ENCODE measurements at regions not wholly inside any gene's neighbourhood (a gene's known extent, or its start where the extent isn't known, plus 50 kb on each side); places are given as distances from the start of the nearest gene placed in this dataset.

- FAIRE-seq, result no peak
- POLR2A ChIA-PET, result no interaction called here
- H3K4me1 ChIP-seq (replicated peaks in 1 of 2; ENCODE audit: control insufficient read depth in 2 of 2, insufficient read depth in 2 of 2, low read length in 2 of 2), result no peaks in the 10 kb centered on the region
- H4K20me1 ChIP-seq (replicated peaks; ENCODE audit: control insufficient read depth, insufficient read depth, low read length), result no peaks in the 10 kb centered on the region
- H3K36me3 ChIP-seq (ENCODE audit: control insufficient read depth, insufficient read depth, low read length), result no peaks in the 10 kb centered on the region
- no peak for DNase-seq (ENCODE audit: extremely low read depth in 1 of 4, low spot score in 3 of 4)
- in situ Hi-C loops (cut with MboI), result no loop called here
- no peak for ATAC-seq
- BruUV-seq (replicated peaks), result no TSS peak
- no peak overlapping the region for H3K9ac ChIP-seq (ENCODE audit: insufficient read depth in 1 of 2, low read depth in 2 of 2, low read length in 2 of 2)
- H2AFZ ChIP-seq (ENCODE audit: low read depth, low read length), result no peak overlapping the region
- no peaks in the 10 kb centered on the region for H3K9me3 ChIP-seq (replicated peaks; ENCODE audit: control insufficient read depth, insufficient read depth, low read depth, low read length)
- H3K4me2 ChIP-seq (ENCODE audit: insufficient read depth, low read length), result no peak overlapping the region
- CTCF ChIA-PET (ENCODE audit: low intra/inter-chr PET ratio), result no interaction called here
- intact Hi-C loops (cut with micrococcal nuclease), result loop anchor here (10.0 kb wide), 2 partner anchors 457 to 1417 kb away; no protein-coding TSS in a partner anchor
- H3K9me1 ChIP-seq (ENCODE audit: control insufficient read depth, insufficient read depth, low read length), result no peaks in the 10 kb centered on the region
- H3K4me3 ChIP-seq, result no peak overlapping the region
- peaks cover 0 to 6% of the 10 kb centered on the region in 2 experiments; a peak in 2 of 5 replicates for H3K27me3 ChIP-seq (ENCODE audit: control insufficient read depth in 2 of 2, insufficient read depth in 2 of 2, low read length in 2 of 2)
- TF ChIP-seq EP400 (IDR thresholded peaks at IDR 0.05) (no peak), HDAC1 (IDR thresholded peaks at IDR 0.05) (no peak), HMGN3 (IDR thresholded peaks at IDR 0.05; ENCODE audit: borderline replicate concordance, extremely low read depth, insufficient read length, low read depth, low read length) (no peak), PHF8 (IDR thresholded peaks at IDR 0.05; ENCODE audit: borderline replicate concordance, low read length) (no peak), GABPB2 (CRISPR knock-in tag; conservative IDR thresholded peaks at IDR 0.05) (no peak), ARID4B (CRISPR knock-in tag; IDR thresholded peaks at IDR 0.05) (no peak), ZFP1 (CRISPR knock-in tag; IDR thresholded peaks at IDR 0.05) (no peak), ZNF124 (CRISPR knock-in tag; IDR thresholded peaks at IDR 0.05) (no peak), FOXK2 (conservative IDR thresholded peaks at IDR 0.05 in 1 of 2, IDR thresholded peaks at IDR 0.05 in 1 of 2; ENCODE audit: low read depth in 2 of 2) (no peak), HNRNPUL1 (IDR thresholded peaks at IDR 0.05; ENCODE audit: low read length) (no peak)
- H3K79me2 ChIP-seq (ENCODE audit: control insufficient read depth, insufficient read depth, low read length), result no peaks in the 10 kb centered on the region
- H3K27ac ChIP-seq (ENCODE audit: extremely low read depth, low read depth, low read length), result no peak overlapping the region
- 1% methylated on average over 5 of the region's 5 CpGs for WGBS (ENCODE audit: insufficient coverage, low coverage, missing lambda C conversion rate)
These were observed 174.5 kb upstream of the AKR1E2 start for GRCh38 chr10:4651404-4652037.

All from K562 (cell line).